Esophagus muscularis mucosa (tissue), 4 donors: ENCODE measurements at regions not wholly inside any gene's neighbourhood (a gene's known extent, or its start where the extent isn't known, plus 50 kb on each side); places are given as distances from the start of the nearest gene placed in this dataset.

Experiments
- DNase-seq: peaks from one replicate; pipeline ENCODE4 v3.0.0-alpha.2; 2017; ENCODE audit errors: extremely low spot score
- H3K27ac ChIP-seq, 4 donors: fragments of 200-600 bp; sonication (generic); replicated peaks in 1 of 4; 1 replicate in 3 of 4; 2 replicates in 1 of 4; pipeline ENCODE4 v1.5.1; 2016 to 2019; ENCODE audit warnings: mild to moderate bottlenecking in 1 of 4
- H3K27me3 ChIP-seq, 4 donors: fragments of 200-600 bp; sonication (generic); one replicate each; pipeline versions ENCODE4 v1.5.1 to v1.6.0; 2016 to 2019
- H3K36me3 ChIP-seq, 4 donors: fragments of 200-600 bp; sonication (generic); one replicate each; pipeline ENCODE4 v1.5.1; 2016 to 2019
- H3K4me1 ChIP-seq, 4 donors: fragments of 200-600 bp; sonication (generic); one replicate each; pipeline ENCODE4 v1.5.1; 2016 to 2019
- H3K4me3 ChIP-seq, 4 donors: fragments of 200-600 bp; sonication (generic); 1 replicate in 2 of 4; 2 replicates in 2 of 4; pipeline ENCODE4 v1.5.1; 2016 to 2019; ENCODE audit warnings: mild to moderate bottlenecking in 4 of 4, moderate library complexity in 1 of 4
- H3K9me3 ChIP-seq, 4 donors: fragments of 200-600 bp; sonication (generic); 1 replicate in 3 of 4; 2 replicates in 1 of 4; pipeline ENCODE4 v1.5.1; 2016 to 2019
- CTCF ChIP-seq, 3 experiments: fragments of 200-600 bp in 2 of 3; fragments of 450-650 bp in 1 of 3; sonication (generic) in 2 of 3; IDR thresholded peaks; one replicate each; pipeline ENCODE4 v1.5.1; 2017 to 2019; ENCODE audit warnings: antibody characterized with exemption in 3 of 3, mild to moderate bottlenecking in 2 of 3, moderate library complexity in 1 of 3
- EP300 ChIP-seq: sonication (generic); formaldehyde crosslinking; IDR thresholded peaks from one replicate; pipeline ENCODE4 v1.6.1; 2017; ENCODE audit warnings: antibody characterized with exemption
- POLR2A ChIP-seq: fragments of 450-650 bp; IDR thresholded peaks from one replicate; pipeline ENCODE4 v1.6.1; 2017; ENCODE audit warnings: antibody characterized with exemption, moderate library complexity, mild to moderate bottlenecking, low read depth
- POLR2AphosphoS5 ChIP-seq, 2 donors: sonication (generic); formaldehyde crosslinking; IDR thresholded peaks; one replicate each; pipeline ENCODE4 v1.6.1; 2017; ENCODE audit warnings: antibody characterized with exemption in 2 of 2
- WGBS: methylation state at CpG from one replicate; pipeline ENCODE4 v1.1.5; 2018; 5-methylcytosine and 5-hydroxymethylcytosine counted together
- intact Hi-C: fragments of 100-400 bp; cut with DNase I; formaldehyde crosslinking; loops from one replicate; pipeline ENCODE4 v1.15.1; 2023

- Histone ChIP-seq H3K4me1 (peaks cover 36 to 92% (median 86%) of the 10 kb centered on the region in 4 donors), H3K4me3 (no peak overlapping the region), H3K27ac (peak overlapping the region; percentile 76 to 85 (median 84)), H3K27me3 (no peaks in the 10 kb centered on the region), H3K36me3 (no peaks in the 10 kb centered on the region), H3K9me3 (no peaks in the 10 kb centered on the region)
- TF ChIP-seq POLR2AphosphoS5 (IDR thresholded peaks at IDR 0.05) (peak in 1 of 2 donors; percentile 10), CTCF (IDR thresholded peaks at IDR 0.05) (no peak), EP300 (no peak), POLR2A (no peak)
- 50% methylated on average over 5 of the region's 5 CpGs for WGBS
- DNase-seq: peak; percentile 86
- intact Hi-C loops: loop anchor here (10.0 kb wide), 1 partner anchor 79 kb away; no protein-coding TSS in a partner anchor
Observed at GRCh38 chr1:203405703-203406438, 54.9 kb upstream of the FMOD start.

DNA sequence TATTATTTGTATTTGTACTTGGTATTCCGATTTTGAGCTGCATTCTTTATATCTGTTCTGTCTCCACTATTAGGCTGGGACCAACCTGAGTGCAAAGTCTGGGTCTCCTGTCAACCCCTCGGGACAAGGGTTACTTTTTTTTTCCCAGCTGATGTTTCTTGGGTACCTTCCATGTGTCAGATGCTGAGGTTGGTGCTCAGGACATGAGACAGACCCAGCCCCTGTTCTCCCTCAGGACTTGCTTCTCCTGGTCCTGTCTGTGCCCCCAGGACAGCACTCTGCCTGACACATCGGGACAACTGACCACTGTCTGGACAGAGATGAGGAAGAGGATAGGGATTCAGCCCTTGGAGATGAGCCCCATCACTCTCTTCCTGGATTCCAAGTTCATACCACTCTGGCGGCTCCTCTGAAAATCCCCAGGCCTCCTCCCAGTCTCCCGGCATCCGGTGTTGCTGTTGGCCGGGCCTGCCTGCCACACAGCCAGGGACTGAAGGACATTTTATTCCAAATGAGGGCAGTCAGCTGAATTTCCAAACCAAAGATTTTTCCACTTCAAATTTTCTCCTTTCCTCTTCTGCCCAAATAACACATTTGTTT is 55.6 kb upstream of the FMOD start:
- Histone ChIP-seq H3K4me1 (peaks cover 36 to 86% (median 82%) of the 10 kb centered on the region in 4 donors), H3K9me3 (no peaks in the 10 kb centered on the region), H3K4me3 (no peak overlapping the region), H3K27me3 (no peaks in the 10 kb centered on the region), H3K27ac (peak overlapping the region; percentile 76 to 85 (median 84)), H3K36me3 (no peaks in the 10 kb centered on the region)
- TF ChIP-seq EP300: no peak
- TF ChIP-seq CTCF (IDR thresholded peaks at IDR 0.05): no peak
- no peak for TF ChIP-seq POLR2A
- peak; percentile 42 to 81 for TF ChIP-seq POLR2AphosphoS5 (IDR thresholded peaks at IDR 0.05)
- DNase-seq: peak; percentile 89
- intact Hi-C loops: loop anchor here (10.0 kb wide), 1 partner anchor 78 kb away; no protein-coding TSS in a partner anchor
- 46% methylated on average over 7 of the region's 7 CpGs for WGBS

- H3K27me3 ChIP-seq: no peaks in the 10 kb centered on the region
Observed at GRCh38 chr1:203407296-203407695, 56.4 kb upstream of the FMOD start.

GRCh38 chr1:203408486-203409481 is 57.9 kb upstream of the FMOD start:
- WGBS: 46% methylated on average over 12 of the region's 13 CpGs
- no peaks in the 10 kb centered on the region for H3K36me3 ChIP-seq
- intact Hi-C loops: loop anchor here (10.0 kb wide), 1 partner anchor 76 kb away; no protein-coding TSS in a partner anchor
- no peaks in the 10 kb centered on the region for H3K9me3 ChIP-seq
- no peaks in the 10 kb centered on the region for H3K27me3 ChIP-seq
- DNase-seq: peak; percentile 57
- peak overlapping the region in 1 of 4 donors; percentile 0 for H3K4me3 ChIP-seq
- TF ChIP-seq CTCF (IDR thresholded peaks at IDR 0.05) (no peak), EP300 (no peak), POLR2AphosphoS5 (IDR thresholded peaks at IDR 0.05) (peak; percentile 80 to 92), POLR2A (no peak)
- peaks cover 30 to 67% (median 60%) of the 10 kb centered on the region in 4 donors for H3K4me1 ChIP-seq
- H3K27ac ChIP-seq: peak overlapping the region; percentile 76 to 85 (median 84)

More at GRCh38 chr1:203407296-203407695, 56.4 kb upstream of the FMOD start:
- intact Hi-C loops: loop anchor here (10.0 kb wide), 1 partner anchor 78 kb away; no protein-coding TSS in a partner anchor
- DNase-seq: no peak
- peak in 1 of 2 donors; percentile 26 for TF ChIP-seq POLR2AphosphoS5 (IDR thresholded peaks at IDR 0.05)
- TF ChIP-seq EP300: no peak
- 68% methylated on average over 1 of the region's 1 CpG for WGBS
- H3K4me1 ChIP-seq: peaks cover 31 to 78% (median 74%) of the 10 kb centered on the region in 4 donors
- H3K9me3 ChIP-seq: no peaks in the 10 kb centered on the region
- no peaks in the 10 kb centered on the region for H3K36me3 ChIP-seq
- no peak overlapping the region for H3K4me3 ChIP-seq
- peak overlapping the region; percentile 76 to 85 (median 84) for H3K27ac ChIP-seq
